ENCODE measurements at regions not wholly inside any gene's neighbourhood (a gene's known extent, or its start where the extent isn't known, plus 50 kb on each side); places are given as distances from the start of the nearest gene placed in this dataset.

DNA sequence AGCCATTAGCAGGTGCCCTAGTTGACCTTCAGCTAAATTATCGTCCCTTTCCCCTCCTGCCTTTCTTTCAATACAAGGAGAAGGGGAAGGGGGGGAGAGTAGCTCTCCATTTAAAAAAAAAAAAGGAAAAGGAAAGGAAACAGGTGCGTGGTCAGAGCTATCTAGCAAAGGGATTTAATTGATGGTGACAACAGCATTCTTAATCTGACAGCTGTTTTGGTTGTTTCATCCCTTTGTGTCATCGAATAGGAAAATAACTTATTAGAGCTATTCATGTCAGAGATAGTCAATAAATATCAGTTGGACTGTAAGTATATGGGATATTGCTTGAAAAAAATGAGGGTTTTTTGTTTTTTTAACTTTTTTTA, 195.2 kb upstream of the SASH1 start:
- Histone ChIP-seq H3K79me2 (ENCODE audit: insufficient read depth, low read length) (no peaks in the 10 kb centered on the region), H3K4me3 (ENCODE audit: insufficient read depth, low read length) (no peak overlapping the region), H3K27ac (ENCODE audit: low read depth, low read length) (no peak overlapping the region), H3K36me3 (ENCODE audit: insufficient read depth, low read length) (no peaks in the 10 kb centered on the region), H3K9me3 (ENCODE audit: low read depth, low read length) (no peaks in the 10 kb centered on the region), H3K27me3 (ENCODE audit: insufficient read depth, low read length) (no peaks in the 10 kb centered on the region), H4K20me1 (ENCODE audit: insufficient read depth, low read length) (no peaks in the 10 kb centered on the region), H3K4me1 (ENCODE audit: insufficient read depth, low read length) (peaks cover 2% of the 10 kb centered on the region), H2AFZ (ENCODE audit: low read length) (no peak overlapping the region), H3K4me2 (ENCODE audit: insufficient read depth, low read length) (no peak overlapping the region)
- no peak for DNase-seq (ENCODE audit: insufficient read length, low spot score, missing footprints)
- TF ChIP-seq, protein P1, sequence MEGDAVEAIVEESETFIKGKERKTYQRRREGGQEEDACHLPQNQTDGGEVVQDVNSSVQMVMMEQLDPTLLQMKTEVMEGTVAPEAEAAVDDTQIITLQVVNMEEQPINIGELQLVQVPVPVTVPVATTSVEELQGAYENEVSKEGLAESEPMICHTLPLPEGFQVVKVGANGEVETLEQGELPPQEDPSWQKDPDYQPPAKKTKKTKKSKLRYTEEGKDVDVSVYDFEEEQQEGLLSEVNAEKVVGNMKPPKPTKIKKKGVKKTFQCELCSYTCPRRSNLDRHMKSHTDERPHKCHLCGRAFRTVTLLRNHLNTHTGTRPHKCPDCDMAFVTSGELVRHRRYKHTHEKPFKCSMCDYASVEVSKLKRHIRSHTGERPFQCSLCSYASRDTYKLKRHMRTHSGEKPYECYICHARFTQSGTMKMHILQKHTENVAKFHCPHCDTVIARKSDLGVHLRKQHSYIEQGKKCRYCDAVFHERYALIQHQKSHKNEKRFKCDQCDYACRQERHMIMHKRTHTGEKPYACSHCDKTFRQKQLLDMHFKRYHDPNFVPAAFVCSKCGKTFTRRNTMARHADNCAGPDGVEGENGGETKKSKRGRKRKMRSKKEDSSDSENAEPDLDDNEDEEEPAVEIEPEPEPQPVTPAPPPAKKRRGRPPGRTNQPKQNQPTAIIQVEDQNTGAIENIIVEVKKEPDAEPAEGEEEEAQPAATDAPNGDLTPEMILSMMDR (IDR thresholded peaks at IDR 0.05; ENCODE audit: extremely low read depth, low read depth, low read length): no peak

DNA sequence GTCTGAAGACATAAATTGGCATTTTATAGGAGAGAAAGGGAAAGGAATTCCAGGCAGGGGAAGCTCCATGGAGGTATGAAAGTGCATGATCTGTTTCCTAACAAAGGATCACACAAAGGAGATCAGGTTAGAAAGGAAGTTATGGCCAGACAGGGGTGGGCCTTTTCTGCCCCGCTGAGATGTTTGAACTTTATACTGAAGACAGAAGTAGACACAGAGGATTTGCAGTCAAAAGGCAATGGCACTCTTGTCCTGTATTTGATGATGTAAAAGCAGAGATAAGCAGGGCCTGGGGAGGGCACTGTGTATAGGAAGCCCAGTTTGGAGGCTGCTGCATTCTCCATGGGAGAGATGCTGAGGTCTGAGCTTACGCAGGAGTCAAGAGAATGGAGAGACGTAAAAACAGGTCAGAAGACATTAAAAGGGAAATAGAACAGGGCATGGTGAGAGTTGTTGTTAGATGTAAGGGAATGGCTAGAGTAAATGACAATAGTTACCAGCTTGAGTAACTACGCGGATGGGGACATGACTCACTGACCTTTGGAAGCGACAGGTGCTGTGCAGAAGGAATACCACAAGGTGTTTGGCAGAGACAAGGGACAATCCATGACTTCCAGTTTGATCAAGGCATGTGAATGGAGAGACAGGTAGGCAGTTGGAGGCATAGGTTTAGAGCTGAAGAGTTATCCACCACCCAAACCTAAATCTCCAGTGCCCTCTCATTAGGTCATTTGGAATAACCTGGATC, 190.6 kb upstream of the SASH1 start:
- TF ChIP-seq, protein P1 (IDR thresholded peaks at IDR 0.05; ENCODE audit: extremely low read depth, low read depth, low read length): no peak
- H2AFZ ChIP-seq (ENCODE audit: low read length): no peak overlapping the region
- H3K36me3 ChIP-seq (ENCODE audit: insufficient read depth, low read length): no peaks in the 10 kb centered on the region
- H3K4me3 ChIP-seq (ENCODE audit: insufficient read depth, low read length): no peak overlapping the region
- no peaks in the 10 kb centered on the region for H3K79me2 ChIP-seq (ENCODE audit: insufficient read depth, low read length)
- H3K4me1 ChIP-seq (ENCODE audit: insufficient read depth, low read length): no peaks in the 10 kb centered on the region
- H4K20me1 ChIP-seq (ENCODE audit: insufficient read depth, low read length): no peaks in the 10 kb centered on the region
- DNase-seq (ENCODE audit: insufficient read length, low spot score, missing footprints): no peak
- H3K27me3 ChIP-seq (ENCODE audit: insufficient read depth, low read length): peaks cover 12% of the 10 kb centered on the region
- H3K27ac ChIP-seq (ENCODE audit: low read depth, low read length): no peak overlapping the region
- H3K9me3 ChIP-seq (ENCODE audit: low read depth, low read length): no peaks in the 10 kb centered on the region
- H3K4me2 ChIP-seq (ENCODE audit: insufficient read depth, low read length): no peak overlapping the region

- Histone ChIP-seq H3K36me3 (ENCODE audit: insufficient read depth, low read length) (no peaks in the 10 kb centered on the region), H2AFZ (ENCODE audit: low read length) (no peak overlapping the region), H3K27me3 (ENCODE audit: insufficient read depth, low read length) (peaks cover 12% of the 10 kb centered on the region), H3K79me2 (ENCODE audit: insufficient read depth, low read length) (no peaks in the 10 kb centered on the region), H3K4me2 (ENCODE audit: insufficient read depth, low read length) (no peak overlapping the region), H3K4me1 (ENCODE audit: insufficient read depth, low read length) (no peaks in the 10 kb centered on the region), H4K20me1 (ENCODE audit: insufficient read depth, low read length) (no peaks in the 10 kb centered on the region), H3K4me3 (ENCODE audit: insufficient read depth, low read length) (no peak overlapping the region), H3K9me3 (ENCODE audit: low read depth, low read length) (no peaks in the 10 kb centered on the region), H3K27ac (ENCODE audit: low read depth, low read length) (no peak overlapping the region)
- DNase-seq (ENCODE audit: insufficient read length, low spot score, missing footprints): no peak
- TF ChIP-seq, protein P1 (IDR thresholded peaks at IDR 0.05; ENCODE audit: extremely low read depth, low read depth, low read length): no peak
These were observed 188.0 kb upstream of the SASH1 start for GRCh38 chr6:148154668-148155067.

DNA sequence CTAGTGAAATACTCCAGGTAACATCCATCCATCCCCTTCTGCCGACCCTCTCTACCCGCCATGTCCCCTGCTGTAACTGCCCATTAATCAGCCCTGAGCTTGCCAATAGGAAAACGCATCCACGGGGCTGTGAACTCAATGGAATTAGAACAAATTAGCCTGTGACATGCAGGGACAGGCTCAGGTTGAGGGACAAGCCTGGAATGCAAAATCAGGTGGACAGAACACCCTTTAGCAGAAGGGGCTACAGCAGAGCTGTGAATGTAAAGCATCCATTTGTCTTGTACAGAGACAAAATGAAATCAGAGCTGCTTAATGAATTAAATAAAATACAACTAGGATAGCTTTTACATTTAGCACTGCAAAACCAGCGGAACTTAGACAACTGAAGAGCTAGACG, 187.3 kb upstream of the SASH1 start:
- no peak overlapping the region for H2AFZ ChIP-seq (ENCODE audit: low read length)
- no peak for DNase-seq (ENCODE audit: insufficient read length, low spot score, missing footprints)
- H3K36me3 ChIP-seq (ENCODE audit: insufficient read depth, low read length): no peaks in the 10 kb centered on the region
- H3K27me3 ChIP-seq (ENCODE audit: insufficient read depth, low read length): peaks cover 12% of the 10 kb centered on the region
- H3K79me2 ChIP-seq (ENCODE audit: insufficient read depth, low read length): no peaks in the 10 kb centered on the region
- H3K27ac ChIP-seq (ENCODE audit: low read depth, low read length): no peak overlapping the region
- no peaks in the 10 kb centered on the region for H3K4me1 ChIP-seq (ENCODE audit: insufficient read depth, low read length)
- H3K4me3 ChIP-seq (ENCODE audit: insufficient read depth, low read length): no peak overlapping the region
- no peaks in the 10 kb centered on the region for H3K9me3 ChIP-seq (ENCODE audit: low read depth, low read length)
- TF ChIP-seq, protein P1 (IDR thresholded peaks at IDR 0.05; ENCODE audit: extremely low read depth, low read depth, low read length): no peak
- H3K4me2 ChIP-seq (ENCODE audit: insufficient read depth, low read length): no peak overlapping the region
- no peaks in the 10 kb centered on the region for H4K20me1 ChIP-seq (ENCODE audit: insufficient read depth, low read length)

Data from osteoblast (primary cell).